Renal cortical epithelial cell (primary cell): ENCODE measurements at regions not wholly inside any gene's neighbourhood (a gene's known extent, or its start where the extent isn't known, plus 50 kb on each side); places are given as distances from the start of the nearest gene placed in this dataset.

ENCODE experiments used
- DNase-seq: peaks from one replicate; pipeline ENCODE4 v3.0.0-alpha.2; 2011; ENCODE audit warnings: low read depth

- DNase-seq, result no peak
These were observed 1445.1 kb upstream of the CADM2 start for GRCh38 chr3:83513677-83514076.

GRCh38 chr3:83514130-83514914 is 1444.5 kb upstream of the CADM2 start:
- DNase-seq, result peak; percentile 62

GRCh38 chr3:83515123-83515522 is 1443.7 kb upstream of the CADM2 start:
- no peak for DNase-seq

GRCh38 chr3:83523470-83524073 is 1435.2 kb upstream of the CADM2 start:
- peak; percentile 53 for DNase-seq

GRCh38 chr3:83524901-83525300 is 1433.9 kb upstream of the CADM2 start:
- no peak for DNase-seq

GRCh38 chr3:83559082-83559481 is 1399.7 kb upstream of the CADM2 start:
- no peak for DNase-seq

- no peak for DNase-seq
These were observed 1390.9 kb upstream of the CADM2 start for GRCh38 chr3:83567935-83568334.

GRCh38 chr3:83581546-83581945 is 1377.2 kb upstream of the CADM2 start:
- DNase-seq, result no peak

GRCh38 chr3:83601704-83602103 is 1357.1 kb upstream of the CADM2 start:
- DNase-seq, result no peak

- DNase-seq, result no peak
These were observed 1336.3 kb upstream of the CADM2 start for GRCh38 chr3:83622526-83622925.

- no peak for DNase-seq
These were observed 1333.5 kb upstream of the CADM2 start for GRCh38 chr3:83625261-83625660.

GRCh38 chr3:83628471-83628870 is 1330.3 kb upstream of the CADM2 start:
- no peak for DNase-seq

- no peak for DNase-seq
These were observed 1326.3 kb upstream of the CADM2 start for GRCh38 chr3:83632526-83632925.

GRCh38 chr3:83633758-83634157 is 1325.0 kb upstream of the CADM2 start:
- DNase-seq, result no peak

GRCh38 chr3:83649692-83650091 is 1309.1 kb upstream of the CADM2 start:
- no peak for DNase-seq

- no peak for DNase-seq
These were observed 1303.7 kb upstream of the CADM2 start for GRCh38 chr3:83655083-83655482.

GRCh38 chr3:83662381-83662960 is 1296.3 kb upstream of the CADM2 start:
- no peak for DNase-seq

- DNase-seq, result no peak
These were observed 1288.4 kb upstream of the CADM2 start for GRCh38 chr3:83670416-83670815.

- no peak for DNase-seq
These were observed 1274.7 kb upstream of the CADM2 start for GRCh38 chr3:83683937-83684598.

- no peak for DNase-seq
These were observed 1252.1 kb upstream of the CADM2 start for GRCh38 chr3:83706669-83707068.

- DNase-seq, result no peak
These were observed 1243.5 kb upstream of the CADM2 start for GRCh38 chr3:83715307-83715706.

- no peak for DNase-seq
These were observed 1229.2 kb upstream of the CADM2 start for GRCh38 chr3:83729576-83729975.

GRCh38 chr3:83734656-83735055 is 1224.1 kb upstream of the CADM2 start:
- no peak for DNase-seq
